Skeletal muscle tissue (tissue), 3 donors: ENCODE measurements at regions not wholly inside any gene's neighbourhood (a gene's known extent, or its start where the extent isn't known, plus 50 kb on each side); places are given as distances from the start of the nearest gene placed in this dataset.
A peak's percentile ranks its signal among the peaks of the same experiment; 100 is the strongest.
"Not testable (repeated sequence)": the region's sequence is repeated elsewhere in the genome, so short reads cannot be mapped to it uniquely, and the experiment has no call there.

Source experiments
- H3K27ac ChIP-seq: one replicate; pipeline ENCODE4 v1.7.0; 2013; ENCODE audit warnings: mild to moderate bottlenecking, low read depth, low read length, inconsistent platforms
- H3K27me3 ChIP-seq, 3 donors: one replicate each; pipeline ENCODE4 v1.7.0; 2013; ENCODE audit warnings: low read length in 3 of 3; ENCODE audit not compliant: control insufficient read depth in 3 of 3, insufficient read depth in 3 of 3
- H3K36me3 ChIP-seq, 3 donors: one replicate each; pipeline ENCODE4 v1.7.0; 2013; ENCODE audit warnings: low read length in 3 of 3; ENCODE audit not compliant: control insufficient read depth in 3 of 3, insufficient read depth in 3 of 3
- H3K4me1 ChIP-seq, 3 donors: one replicate each; pipeline ENCODE4 v1.7.0; 2013; ENCODE audit warnings: low read length in 3 of 3, mild to moderate bottlenecking in 3 of 3; ENCODE audit not compliant: control insufficient read depth in 3 of 3, insufficient read depth in 3 of 3
- H3K4me3 ChIP-seq, 3 donors: one replicate each; pipeline ENCODE4 v1.7.0; 2013; ENCODE audit warnings: low read length in 3 of 3
- H3K9ac ChIP-seq, 3 donors: one replicate each; pipeline ENCODE4 v1.7.0; 2013; ENCODE audit warnings: low read length in 3 of 3, mild to moderate bottlenecking in 3 of 3, moderate library complexity in 2 of 3, low read depth in 1 of 3
- H3K9me3 ChIP-seq, 3 donors: one replicate each; pipeline ENCODE4 v1.7.0; 2013; ENCODE audit warnings: low read length in 3 of 3; ENCODE audit not compliant: control insufficient read depth in 3 of 3
- donor health status: Osteomylitis.

GRCh38 chr7:73213076-73213475 lies 95.5 kb downstream of the NSUN5 start:
- not testable (repeated sequence) for H3K9me3 ChIP-seq, H3K36me3 ChIP-seq, H3K4me1 ChIP-seq, H3K27me3 ChIP-seq, H3K27ac ChIP-seq, H3K4me3 ChIP-seq, H3K9ac ChIP-seq

- not testable (repeated sequence) for H3K27me3 ChIP-seq
Measured at GRCh38 chr7:73205594-73205993, 103.0 kb downstream of the NSUN5 start.

GRCh38 chr7:73204898-73205297 lies 103.7 kb downstream of the NSUN5 start:
- not testable (repeated sequence) for H3K27me3 ChIP-seq, H3K9me3 ChIP-seq, H3K36me3 ChIP-seq, H3K4me1 ChIP-seq, H3K4me3 ChIP-seq, H3K27ac ChIP-seq, H3K9ac ChIP-seq

More at GRCh38 chr7:73205594-73205993, 103.0 kb downstream of the NSUN5 start:
- H3K9me3 ChIP-seq, H3K27ac ChIP-seq, H3K9ac ChIP-seq, H3K36me3 ChIP-seq, H3K4me1 ChIP-seq, H3K4me3 ChIP-seq: not testable (repeated sequence)

- H3K4me1 ChIP-seq, H3K36me3 ChIP-seq, H3K9me3 ChIP-seq, H3K4me3 ChIP-seq, H3K27me3 ChIP-seq, H3K9ac ChIP-seq, H3K27ac ChIP-seq: not testable (repeated sequence)
Measured at GRCh38 chr7:73203312-73203711, 105.3 kb downstream of the NSUN5 start.

GRCh38 chr7:73201264-73201663 lies 107.4 kb downstream of the NSUN5 start:
- H3K27ac ChIP-seq = peak overlapping the region; percentile 69
- not testable (repeated sequence) for H3K27me3 ChIP-seq, H3K4me1 ChIP-seq, H3K9ac ChIP-seq, H3K9me3 ChIP-seq, H3K36me3 ChIP-seq
- H3K4me3 ChIP-seq = peak overlapping the region in 1 of 3 donors; percentile 29

GRCh38 chr7:73200518-73201099 lies 108.0 kb downstream of the NSUN5 start:
- not testable (repeated sequence) for H3K4me3 ChIP-seq, H3K36me3 ChIP-seq, H3K27me3 ChIP-seq, H3K9me3 ChIP-seq, H3K9ac ChIP-seq, H3K27ac ChIP-seq, H3K4me1 ChIP-seq

- H3K36me3 ChIP-seq, H3K4me3 ChIP-seq, H3K27me3 ChIP-seq, H3K27ac ChIP-seq, H3K9ac ChIP-seq, H3K4me1 ChIP-seq, H3K9me3 ChIP-seq: not testable (repeated sequence)
Measured at GRCh38 chr7:73193991-73194390, 108.2 kb upstream of the SPDYE9 start.

- not testable (repeated sequence) for H3K27me3 ChIP-seq, H3K9ac ChIP-seq, H3K9me3 ChIP-seq, H3K4me3 ChIP-seq, H3K27ac ChIP-seq, H3K36me3 ChIP-seq, H3K4me1 ChIP-seq
Measured at GRCh38 chr7:73190483-73191155, 104.8 kb upstream of the SPDYE9 start.

GRCh38 chr7:73188287-73188686 lies 102.4 kb upstream of the SPDYE9 start:
- not testable (repeated sequence) for H3K36me3 ChIP-seq, H3K9ac ChIP-seq, H3K9me3 ChIP-seq, H3K27ac ChIP-seq, H3K27me3 ChIP-seq, H3K4me1 ChIP-seq, H3K4me3 ChIP-seq

- not testable (repeated sequence) for H3K4me1 ChIP-seq, H3K4me3 ChIP-seq, H3K9me3 ChIP-seq, H3K9ac ChIP-seq, H3K27me3 ChIP-seq, H3K27ac ChIP-seq, H3K36me3 ChIP-seq
Measured at GRCh38 chr7:73186589-73187309, 100.9 kb upstream of the SPDYE9 start.
